Glomerular visceral epithelial cell (primary cell): ENCODE measurements at regions not wholly inside any gene's neighbourhood (a gene's known extent, or its start where the extent isn't known, plus 50 kb on each side); places are given as distances from the start of the nearest gene placed in this dataset.

Experiments used
- DNase-seq: peaks from one replicate; pipeline ENCODE4 v3.0.0-alpha.2; 2016; ENCODE audit errors: extremely low spot score

GRCh38 chr19:46546194-46546896, 50.7 kb upstream of the PNMA8B start:
- peak; percentile 20 for DNase-seq

DNA sequence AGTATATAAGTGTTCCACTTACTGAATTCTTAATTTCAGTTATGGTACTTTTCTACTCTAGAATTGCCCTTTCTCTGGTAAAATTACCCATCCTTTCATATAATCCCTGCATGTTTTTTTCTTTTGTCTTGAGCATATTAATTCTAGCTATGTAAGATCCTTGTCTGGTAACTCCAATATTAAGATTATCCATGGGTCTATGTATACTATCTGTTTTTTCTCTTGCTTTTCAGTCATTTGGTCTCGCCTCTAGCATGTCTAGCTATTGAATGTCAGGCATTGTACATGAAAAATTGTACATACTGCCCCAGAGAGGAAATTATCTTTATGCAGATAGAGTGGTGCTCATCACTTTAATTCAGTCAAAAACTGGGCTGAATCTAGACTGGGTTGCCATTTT, 50.4 kb upstream of the CALM3 start:
- DNase-seq, result no peak

GRCh38 chr19:46551164-46551563, 50.0 kb upstream of the CALM3 start:
- no peak for DNase-seq
